SK-N-SH (cell line): ENCODE measurements at regions not wholly inside any gene's neighbourhood (a gene's known extent, or its start where the extent isn't known, plus 50 kb on each side); places are given as distances from the start of the nearest gene placed in this dataset.

ENCODE experiments used
- CHD2 ChIP-seq: fragments of 150-350 bp; IDR thresholded peaks from 2 replicates; pipeline ENCODE4 v1.6.1; 2018; ENCODE audit warnings: low read length; ENCODE audit not compliant: partially characterized antibody
- ELF1 ChIP-seq: IDR thresholded peaks from 2 replicates; pipeline ENCODE4 v1.4.0; 2012
- EP300 ChIP-seq, 2 experiments: IDR thresholded peaks; 2 replicates each; pipeline versions ENCODE4 v1.4.0 to v1.6.1; 2012; ENCODE audit warnings: borderline replicate concordance in 1 of 2, low read depth in 1 of 2, low read length in 1 of 2
- GABPA ChIP-seq: IDR thresholded peaks from 2 replicates; pipeline ENCODE4 v1.4.0; 2012; ENCODE audit warnings: low read depth, mild to moderate bottlenecking
- MAX ChIP-seq: IDR thresholded peaks from 2 replicates; pipeline ENCODE4 v1.4.0; 2012; ENCODE audit warnings: low read depth
- MXI1 ChIP-seq: IDR thresholded peaks from 2 replicates; pipeline ENCODE4 v1.6.1; 2012; ENCODE audit warnings: mild to moderate bottlenecking, low read depth, low read length, improper control_type of control experiment
- POLR2AphosphoS5 ChIP-seq: IDR thresholded peaks from 2 replicates; pipeline ENCODE4 v1.6.1; 2012; ENCODE audit warnings: low read depth, low read length
- RAD21 ChIP-seq: IDR thresholded peaks from 2 replicates; pipeline ENCODE4 v1.6.1; 2012; ENCODE audit warnings: mild to moderate bottlenecking, low read length
- REST ChIP-seq: IDR thresholded peaks from 2 replicates; pipeline ENCODE4 v1.6.1; 2012; ENCODE audit warnings: mild to moderate bottlenecking, low read depth, low read length, moderate library complexity
- YY1 ChIP-seq: IDR thresholded peaks from 2 replicates; pipeline ENCODE4 v1.4.0; 2012; ENCODE audit warnings: low read depth, mild to moderate bottlenecking
- TF ChIP-seq, protein P1 (sequence below): fragments of 200-600 bp; sonication (generic); IDR thresholded peaks from 2 replicates; pipeline ENCODE4 v1.6.1; 2017; ENCODE audit warnings: antibody characterized with exemption, mild to moderate bottlenecking, moderate library complexity
- TF ChIP-seq, protein P2 (sequence below): IDR thresholded peaks from 2 replicates; pipeline ENCODE4 v1.4.0; 2012; ENCODE audit warnings: low read depth, borderline replicate concordance
- TF ChIP-seq, protein P3 (sequence below): fragments of 150-350 bp; IDR thresholded peaks from 2 replicates; pipeline ENCODE4 v1.6.1; 2017; ENCODE audit warnings: antibody characterized with exemption, low read length, low read depth, borderline replicate concordance

DNA sequence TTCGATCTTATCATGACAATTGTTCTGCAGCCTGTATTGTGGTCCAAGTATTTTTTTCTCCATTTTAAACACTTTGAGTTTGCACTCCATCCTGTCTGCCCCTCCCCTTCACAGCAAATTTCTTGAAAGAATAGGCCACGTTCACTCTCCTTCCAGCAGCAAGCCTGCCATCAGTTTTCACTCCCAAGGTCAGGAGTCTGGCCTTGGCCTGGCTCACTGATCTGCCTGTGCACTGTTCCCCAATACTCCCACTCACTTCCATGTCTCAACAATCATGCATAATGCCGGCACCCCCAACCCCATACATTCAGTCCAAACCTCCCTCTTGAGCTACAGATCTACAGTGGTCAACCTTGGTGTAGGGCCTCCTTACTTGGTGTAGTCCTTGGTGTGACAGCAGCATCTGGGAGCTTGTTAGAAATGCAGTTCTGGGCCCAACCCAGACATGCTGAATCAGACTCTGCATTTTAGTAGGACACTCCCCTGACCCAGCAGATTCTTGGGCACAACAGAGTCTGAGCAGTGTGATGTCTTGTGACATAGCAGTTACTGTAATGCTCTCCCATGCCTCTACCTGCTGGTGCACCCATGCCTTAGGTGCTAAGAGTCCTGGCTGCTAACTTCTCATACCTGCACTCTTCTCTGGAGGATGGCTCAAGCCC lies 58.3 kb upstream of the XCR1 start:
- TF ChIP-seq, protein P1, sequence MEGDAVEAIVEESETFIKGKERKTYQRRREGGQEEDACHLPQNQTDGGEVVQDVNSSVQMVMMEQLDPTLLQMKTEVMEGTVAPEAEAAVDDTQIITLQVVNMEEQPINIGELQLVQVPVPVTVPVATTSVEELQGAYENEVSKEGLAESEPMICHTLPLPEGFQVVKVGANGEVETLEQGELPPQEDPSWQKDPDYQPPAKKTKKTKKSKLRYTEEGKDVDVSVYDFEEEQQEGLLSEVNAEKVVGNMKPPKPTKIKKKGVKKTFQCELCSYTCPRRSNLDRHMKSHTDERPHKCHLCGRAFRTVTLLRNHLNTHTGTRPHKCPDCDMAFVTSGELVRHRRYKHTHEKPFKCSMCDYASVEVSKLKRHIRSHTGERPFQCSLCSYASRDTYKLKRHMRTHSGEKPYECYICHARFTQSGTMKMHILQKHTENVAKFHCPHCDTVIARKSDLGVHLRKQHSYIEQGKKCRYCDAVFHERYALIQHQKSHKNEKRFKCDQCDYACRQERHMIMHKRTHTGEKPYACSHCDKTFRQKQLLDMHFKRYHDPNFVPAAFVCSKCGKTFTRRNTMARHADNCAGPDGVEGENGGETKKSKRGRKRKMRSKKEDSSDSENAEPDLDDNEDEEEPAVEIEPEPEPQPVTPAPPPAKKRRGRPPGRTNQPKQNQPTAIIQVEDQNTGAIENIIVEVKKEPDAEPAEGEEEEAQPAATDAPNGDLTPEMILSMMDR, result no peak
- TF ChIP-seq EP300 (IDR thresholded peaks at IDR 0.05; ENCODE audit: borderline replicate concordance in 1 of 2, low read depth in 1 of 2, low read length in 1 of 2), result no peak
- TF ChIP-seq, protein P2, sequence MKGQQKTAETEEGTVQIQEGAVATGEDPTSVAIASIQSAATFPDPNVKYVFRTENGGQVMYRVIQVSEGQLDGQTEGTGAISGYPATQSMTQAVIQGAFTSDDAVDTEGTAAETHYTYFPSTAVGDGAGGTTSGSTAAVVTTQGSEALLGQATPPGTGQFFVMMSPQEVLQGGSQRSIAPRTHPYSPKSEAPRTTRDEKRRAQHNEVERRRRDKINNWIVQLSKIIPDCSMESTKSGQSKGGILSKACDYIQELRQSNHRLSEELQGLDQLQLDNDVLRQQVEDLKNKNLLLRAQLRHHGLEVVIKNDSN, result no peak
- TF ChIP-seq RAD21, result no peak
- TF ChIP-seq, protein P3, sequence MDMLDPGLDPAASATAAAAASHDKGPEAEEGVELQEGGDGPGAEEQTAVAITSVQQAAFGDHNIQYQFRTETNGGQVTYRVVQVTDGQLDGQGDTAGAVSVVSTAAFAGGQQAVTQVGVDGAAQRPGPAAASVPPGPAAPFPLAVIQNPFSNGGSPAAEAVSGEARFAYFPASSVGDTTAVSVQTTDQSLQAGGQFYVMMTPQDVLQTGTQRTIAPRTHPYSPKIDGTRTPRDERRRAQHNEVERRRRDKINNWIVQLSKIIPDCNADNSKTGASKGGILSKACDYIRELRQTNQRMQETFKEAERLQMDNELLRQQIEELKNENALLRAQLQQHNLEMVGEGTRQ, result no peak
- no peak for TF ChIP-seq YY1
- no peak for TF ChIP-seq REST
- no peak for TF ChIP-seq ELF1
- no peak for TF ChIP-seq GABPA
- no peak for TF ChIP-seq MAX
- no peak for TF ChIP-seq MXI1
- no peak for TF ChIP-seq CHD2
- TF ChIP-seq POLR2AphosphoS5, result no peak
